Medulla oblongata (tissue), 1 donor: ENCODE measurements at regions not wholly inside any gene's neighbourhood (a gene's known extent, or its start where the extent isn't known, plus 50 kb on each side); places are given as distances from the start of the nearest gene placed in this dataset.

Experiments
- DNase-seq: peaks from one replicate; pipeline ENCODE4 v3.0.0-alpha.2; 2015; ENCODE audit errors: extremely low spot score

DNA sequence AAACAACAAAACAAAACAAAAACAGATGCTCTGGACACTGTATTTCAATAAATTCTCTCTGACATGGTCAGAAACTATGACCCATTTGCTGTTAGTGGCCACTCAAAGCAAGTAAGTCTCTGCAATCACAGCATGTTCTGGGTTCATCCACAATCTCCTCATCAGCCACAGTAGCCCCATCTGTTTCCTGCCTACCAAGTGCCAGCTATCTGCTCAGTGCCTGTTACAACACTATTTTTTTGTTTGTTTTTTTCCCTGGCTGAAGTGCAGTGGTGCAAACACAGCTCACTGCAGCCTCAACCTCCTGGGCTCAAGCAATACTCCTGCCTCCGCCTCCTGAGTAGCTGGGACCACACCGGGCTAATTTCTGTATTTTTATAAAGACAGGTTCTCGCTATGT, 137.9 kb downstream of the SOX9 start:
- no peak for DNase-seq

DNA sequence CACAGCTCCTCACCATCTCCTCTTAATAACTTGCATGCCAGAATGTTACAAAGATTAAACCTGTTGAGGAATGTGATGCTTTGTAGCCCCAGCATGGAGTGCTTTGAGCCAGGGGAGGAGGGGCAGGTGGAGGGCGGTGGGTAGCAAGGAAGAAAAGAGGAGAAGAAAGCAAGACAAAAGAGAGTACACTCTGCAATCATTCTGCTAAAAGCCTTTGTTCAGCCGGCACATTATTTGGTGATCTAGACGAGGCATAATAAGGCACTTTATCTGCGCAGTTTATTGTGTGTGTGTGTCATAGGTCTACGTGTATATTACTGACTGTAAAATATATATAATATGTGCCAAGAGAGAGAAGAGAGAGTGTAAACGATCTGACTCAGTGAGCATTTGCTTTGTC, 139.1 kb downstream of the SOX9 start:
- DNase-seq: no peak

DNA sequence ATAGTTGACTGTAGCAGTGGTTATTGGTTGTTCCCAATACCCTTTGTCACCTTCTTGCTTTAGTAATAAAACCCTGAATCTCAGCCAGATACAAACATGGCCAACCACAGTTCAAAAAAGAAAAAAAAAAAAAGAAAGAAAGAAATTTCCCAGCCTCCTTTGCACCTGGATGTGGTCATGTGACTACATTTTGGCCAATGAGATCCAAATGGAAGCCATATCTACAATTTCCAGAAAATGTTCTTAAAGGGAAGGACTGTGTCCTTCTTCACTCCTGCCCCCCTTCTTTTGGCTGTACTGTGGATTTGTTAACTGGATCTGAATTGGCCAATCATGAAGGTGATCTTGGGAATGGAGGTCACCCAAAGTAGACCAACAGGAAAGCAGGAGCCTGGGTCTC, 141.9 kb downstream of the SOX9 start:
- DNase-seq: no peak

GRCh38 chr17:72264682-72265405, 144.0 kb downstream of the SOX9 start:
- DNase-seq: no peak

GRCh38 chr17:72266112-72266775, 145.4 kb downstream of the SOX9 start:
- DNase-seq: no peak

- no peak for DNase-seq
Measured at GRCh38 chr17:72267601-72268000, 146.8 kb downstream of the SOX9 start.

DNA sequence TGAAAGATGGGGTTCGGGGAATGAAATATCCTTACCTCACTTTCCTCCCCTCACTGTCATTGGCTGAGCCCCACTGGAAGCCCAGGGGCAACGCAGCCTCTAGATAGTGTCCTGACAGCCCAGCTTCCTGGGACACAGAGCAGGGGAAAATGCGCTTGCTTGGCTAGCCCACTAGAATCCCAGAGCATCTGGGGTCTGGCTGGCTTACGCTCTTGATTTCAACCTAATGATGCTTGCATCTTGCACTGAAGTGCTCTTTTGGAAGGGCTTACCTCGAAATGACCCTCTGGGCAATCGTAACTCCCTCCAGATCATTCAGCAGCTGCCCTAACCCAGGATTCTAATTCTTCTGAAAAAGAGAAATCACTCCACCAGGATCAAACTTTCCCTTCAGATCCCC, 147.6 kb downstream of the SOX9 start:
- no peak for DNase-seq

DNA sequence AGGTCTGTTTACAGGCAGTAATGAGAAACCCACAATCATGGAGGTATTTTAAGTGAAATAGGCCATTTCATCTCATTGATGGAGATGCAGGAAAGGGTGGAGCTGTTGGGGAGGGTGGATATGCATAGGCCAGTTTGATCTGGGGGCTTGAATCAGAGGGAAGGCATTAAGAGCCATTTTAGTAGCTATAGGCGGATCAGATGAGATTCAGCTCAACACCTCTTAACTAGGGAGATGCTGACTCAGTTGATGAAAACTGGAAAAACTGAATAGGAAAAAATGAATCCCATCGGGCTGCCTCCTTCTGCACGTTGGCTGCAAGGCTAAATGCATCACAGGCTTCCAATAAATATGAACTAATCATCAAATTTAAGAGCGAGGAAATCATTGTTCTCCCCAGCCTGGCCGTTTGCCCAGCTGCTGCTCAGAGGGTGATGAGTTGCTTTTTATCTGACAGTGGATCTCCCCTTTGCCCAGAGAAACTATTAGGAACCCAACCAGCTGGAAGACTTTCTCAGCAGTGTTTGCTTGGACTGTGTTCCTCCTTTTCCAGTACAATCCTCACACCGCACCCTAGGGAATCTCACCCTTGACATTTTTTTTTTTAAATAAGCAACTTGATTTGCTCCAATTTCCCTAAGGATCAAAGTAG, 149.6 kb downstream of the SOX9 start:
- peak; percentile 5 for DNase-seq

- DNase-seq: no peak
Measured at GRCh38 chr17:72271603-72272002, 150.8 kb downstream of the SOX9 start.

DNA sequence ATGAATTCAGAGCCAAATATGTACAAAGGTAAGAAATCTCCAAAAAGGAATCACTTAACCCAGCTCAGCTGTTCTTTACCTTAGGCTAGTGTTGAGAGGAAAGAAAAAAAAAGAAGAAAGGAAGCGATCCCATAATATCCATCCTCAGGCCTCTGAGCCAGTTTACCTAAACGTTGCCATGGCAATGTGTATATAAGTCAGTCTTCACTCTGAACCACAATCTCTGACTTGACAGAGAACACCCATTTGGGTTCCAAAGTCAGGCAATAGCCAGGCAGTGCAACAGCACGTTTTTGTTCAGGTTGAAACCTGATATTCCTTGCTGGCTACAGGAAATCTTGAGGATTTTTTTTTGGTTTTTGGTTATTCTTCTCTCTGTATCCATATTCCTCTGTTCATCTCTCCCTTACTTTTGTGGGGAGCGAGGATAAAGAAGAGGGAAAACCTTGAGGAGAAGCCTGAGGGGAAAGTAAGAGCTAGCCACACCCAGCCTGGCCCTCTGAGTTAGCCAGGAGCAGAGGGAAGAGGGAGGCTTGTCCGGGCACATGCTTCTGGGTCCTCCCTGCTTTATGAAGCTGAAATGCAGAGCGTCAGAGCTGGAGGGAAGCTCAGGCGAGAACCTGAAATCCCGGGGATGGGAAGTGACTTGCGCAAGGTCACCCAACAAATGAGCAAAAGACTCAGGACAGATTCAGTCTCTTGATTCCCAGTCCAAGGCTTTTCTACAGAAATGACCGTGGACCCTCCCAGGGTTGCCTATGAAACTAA, 152.7 kb downstream of the SOX9 start:
- DNase-seq: no peak

DNA sequence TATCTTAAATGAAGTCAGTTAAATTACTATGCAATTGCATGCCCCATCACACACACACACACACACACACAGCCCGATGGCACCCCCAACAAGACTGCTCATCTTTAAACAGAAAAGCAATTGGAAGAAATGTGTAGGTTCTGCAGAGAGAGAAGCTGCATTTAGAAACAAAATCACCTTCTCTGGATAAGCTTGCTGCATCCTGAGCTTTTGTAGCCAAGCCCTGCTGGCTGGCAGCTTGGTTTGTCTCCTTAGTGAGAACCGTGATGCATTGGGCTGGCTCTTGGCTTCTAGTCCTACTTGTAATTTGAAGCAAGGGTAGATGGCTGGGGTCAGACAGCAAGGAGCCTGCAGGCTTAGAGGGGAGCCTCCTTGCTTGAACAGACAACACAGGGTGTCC, 153.8 kb downstream of the SOX9 start:
- no peak for DNase-seq

DNA sequence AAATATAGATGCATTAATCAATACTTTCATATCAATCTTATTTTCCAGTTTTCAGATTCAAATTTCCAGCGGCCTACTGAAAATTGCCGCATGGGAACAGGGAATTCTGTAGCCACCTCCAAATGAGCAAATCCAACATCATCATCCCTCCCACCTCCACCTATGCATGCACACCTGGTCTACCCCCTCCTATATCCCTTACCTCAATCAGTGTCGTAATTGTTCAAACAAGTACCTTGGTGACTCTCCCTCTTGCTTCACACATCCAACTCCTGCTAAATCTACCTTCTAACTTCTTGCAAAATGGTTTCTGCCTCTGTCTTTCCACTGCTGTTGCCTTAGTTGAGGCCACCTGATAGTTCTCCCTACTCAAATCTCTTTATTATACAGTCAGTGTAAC, 160.1 kb downstream of the SOX9 start:
- no peak for DNase-seq

DNA sequence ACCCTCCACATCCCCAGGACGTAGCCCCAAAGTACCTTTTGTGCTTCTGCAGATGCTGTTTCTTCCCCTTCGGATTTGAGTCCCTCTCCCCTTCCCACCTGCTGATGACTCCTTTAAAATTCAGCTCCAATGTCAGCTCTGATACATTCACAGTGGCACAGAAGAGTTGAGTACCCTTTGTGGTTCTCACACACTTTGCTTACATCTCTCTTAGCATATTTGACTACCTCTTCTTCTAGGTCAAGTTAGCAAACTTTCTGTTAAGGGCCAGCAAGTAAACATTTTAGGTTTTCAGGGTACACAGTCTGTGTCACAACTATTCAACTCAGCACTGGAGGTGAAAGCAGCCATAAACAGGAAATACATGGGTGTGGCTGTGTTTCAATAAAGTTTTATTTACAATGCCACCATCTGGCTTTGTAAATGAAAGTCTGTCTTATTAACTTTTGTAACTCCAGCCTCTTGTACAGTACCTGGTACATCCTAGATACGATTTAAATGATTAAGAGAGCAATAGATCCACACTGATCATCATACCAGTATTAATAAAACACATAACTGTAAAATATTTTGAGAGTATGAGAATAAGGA, 161.7 kb downstream of the SOX9 start:
- DNase-seq: no peak

DNA sequence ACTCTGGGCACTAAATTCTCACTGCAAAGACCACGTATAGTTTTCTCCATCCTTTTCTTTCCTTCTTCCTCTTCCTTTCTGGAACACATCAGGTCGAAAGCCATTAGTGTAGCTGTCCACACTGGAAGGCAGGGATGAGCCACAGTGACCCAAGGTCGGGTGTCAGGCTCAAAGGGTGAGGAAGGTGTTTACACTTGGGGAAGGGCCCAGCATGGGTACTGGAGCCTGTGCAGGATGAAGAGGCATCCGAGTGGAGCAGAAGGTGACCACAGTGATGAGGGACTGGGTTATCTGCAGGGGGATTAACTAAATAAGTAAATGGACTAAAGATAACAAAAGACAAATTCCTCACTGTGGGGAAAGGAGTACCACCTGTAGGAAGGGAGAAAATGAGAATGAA, 164.0 kb downstream of the SOX9 start:
- DNase-seq: no peak

- DNase-seq: no peak
Measured at GRCh38 chr17:72287586-72287985, 166.8 kb downstream of the SOX9 start.

- DNase-seq: no peak
Measured at GRCh38 chr17:72294487-72294893, 173.7 kb downstream of the SOX9 start.

GRCh38 chr17:72295916-72296315, 175.1 kb downstream of the SOX9 start:
- DNase-seq: no peak

DNA sequence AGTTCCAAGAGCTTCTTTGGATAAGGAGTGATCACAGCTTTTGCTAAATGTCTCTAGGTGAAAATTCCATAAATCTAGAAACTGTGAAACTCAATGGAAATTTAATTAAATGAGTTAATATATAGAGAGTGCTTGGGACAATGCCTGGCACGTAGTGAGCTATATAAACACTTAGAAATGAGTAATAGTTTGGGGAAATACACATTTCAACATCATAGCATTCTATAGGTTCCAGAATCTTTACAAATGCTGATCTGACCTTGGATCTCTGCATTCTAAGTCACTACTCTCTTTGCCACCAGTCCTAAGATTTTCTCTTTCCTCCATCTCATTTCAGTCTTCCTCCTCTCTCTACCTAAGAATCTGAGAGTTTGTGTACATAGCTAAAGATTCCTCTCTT, 175.6 kb downstream of the SOX9 start:
- no peak for DNase-seq

DNA sequence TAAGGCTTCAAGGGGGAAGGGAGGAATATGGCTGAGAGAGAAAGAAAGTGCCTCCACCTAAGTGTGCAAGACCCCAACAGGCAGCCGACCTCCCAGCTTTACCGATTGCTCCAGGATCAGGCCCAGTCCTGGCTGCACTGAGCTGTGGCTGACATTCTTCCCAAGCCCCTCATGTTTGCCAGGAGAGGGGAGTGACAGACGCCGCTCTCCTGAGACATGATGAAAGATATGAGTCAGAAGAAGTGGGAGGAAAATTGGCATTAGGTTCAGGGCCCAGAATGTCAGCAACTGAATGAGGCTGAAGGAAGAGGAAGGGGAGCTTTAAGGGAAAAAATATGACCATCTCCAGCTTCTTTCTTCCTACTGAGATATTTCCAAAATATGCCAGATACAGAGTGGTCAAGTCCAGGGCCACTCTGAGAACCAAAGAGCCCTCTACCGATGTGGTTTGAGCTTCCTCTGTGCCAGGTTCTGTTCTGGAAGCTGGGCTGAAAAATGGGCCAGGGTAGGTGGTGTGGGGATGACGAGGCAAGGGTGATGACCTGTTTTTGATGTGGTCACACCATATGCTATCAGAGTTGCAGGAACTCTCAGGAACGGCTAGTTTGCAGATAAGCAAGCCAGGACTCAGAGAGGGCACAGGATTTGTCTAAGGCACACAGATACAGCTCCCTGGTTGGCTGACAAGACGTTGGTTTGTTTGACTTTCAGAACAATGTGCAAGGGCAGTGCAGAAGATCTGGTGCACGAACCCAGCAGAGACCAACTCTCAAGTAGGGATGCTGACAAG, 176.7 kb downstream of the SOX9 start:
- DNase-seq: no peak

DNA sequence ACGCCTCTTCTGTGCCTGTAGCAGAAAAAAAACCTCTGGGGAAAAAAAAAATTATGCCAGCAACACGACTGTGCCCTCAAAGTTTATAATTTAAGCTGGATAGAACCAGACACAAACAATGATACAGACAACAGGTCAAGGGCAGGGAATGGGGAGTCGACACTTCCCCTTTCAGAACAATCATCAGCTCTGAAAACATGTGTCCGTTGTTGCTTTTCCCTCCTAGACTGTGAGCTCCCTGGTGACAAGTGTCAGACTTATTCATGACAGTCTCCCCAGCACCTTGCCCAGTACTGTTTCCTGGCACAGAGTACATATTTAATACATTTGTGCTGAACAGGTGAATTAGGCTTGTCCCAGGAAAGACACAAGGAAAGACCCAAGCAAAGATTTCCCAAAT, 178.3 kb downstream of the SOX9 start:
- no peak for DNase-seq

- DNase-seq: peak; percentile 11
Measured at GRCh38 chr17:72299592-72299991, 178.8 kb downstream of the SOX9 start.
